DMS114 treated with DMSO at 0.1 percent for 48 hours (cell line): ENCODE measurements at regions not wholly inside any gene's neighbourhood (a gene's known extent, or its start where the extent isn't known, plus 50 kb on each side); places are given as distances from the start of the nearest gene placed in this dataset.
A peak's percentile ranks its signal among the peaks of the same experiment; 100 is the strongest.

Source experiments
- DNase-seq: peaks from one replicate; lab custom pipeline; 2025; ENCODE audit not compliant: unreplicated experiment; lab: John Stamatoyannopoulos, UW

DNA sequence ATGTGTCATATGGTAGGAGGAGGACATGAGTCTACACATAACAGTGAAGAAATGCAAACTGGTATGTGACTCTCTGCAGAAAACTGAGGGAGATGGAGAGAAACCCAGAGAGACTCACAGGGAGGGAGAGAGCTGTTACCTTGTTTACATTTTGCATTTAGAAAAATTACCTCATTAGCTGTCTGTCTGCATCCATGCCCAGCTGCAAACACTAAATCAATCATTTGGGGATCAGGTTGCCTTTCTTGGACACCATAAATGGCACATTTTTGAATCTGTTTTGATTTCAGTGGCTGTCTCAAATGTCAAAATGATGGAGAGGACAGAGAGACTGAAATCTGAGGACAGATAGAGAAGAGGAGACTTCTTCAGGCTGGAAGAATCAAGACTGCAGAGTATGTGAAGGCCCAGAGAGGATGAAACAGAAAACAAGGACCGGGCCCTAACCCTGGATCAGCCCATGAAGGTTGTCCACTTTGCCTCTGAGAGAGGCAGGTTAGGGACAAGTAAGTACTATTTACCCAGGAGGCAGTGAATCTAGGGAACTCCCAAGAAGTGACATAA lies 92.2 kb downstream of the UNC5CL start:
- no peak for DNase-seq

DNA sequence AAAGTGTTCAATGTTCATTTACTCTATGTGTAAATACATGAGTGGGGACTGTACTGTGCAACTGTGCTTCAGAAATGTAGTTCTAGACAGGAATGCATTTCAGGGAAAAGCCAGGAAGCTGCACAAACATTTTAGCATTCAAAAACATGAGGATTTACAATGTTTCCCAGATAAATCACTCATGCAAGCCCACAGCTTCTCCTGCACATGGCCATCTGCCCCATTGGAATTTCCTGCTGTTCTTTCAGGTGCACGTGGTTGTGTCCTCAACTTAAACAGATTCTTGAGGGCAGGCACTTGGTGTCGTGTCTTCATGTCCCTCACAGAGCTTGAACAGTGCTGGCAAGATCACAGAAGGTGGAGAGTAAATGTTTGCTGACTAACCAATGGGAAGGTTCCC lies 101.5 kb downstream of the UNC5CL start:
- DNase-seq = no peak

DNA sequence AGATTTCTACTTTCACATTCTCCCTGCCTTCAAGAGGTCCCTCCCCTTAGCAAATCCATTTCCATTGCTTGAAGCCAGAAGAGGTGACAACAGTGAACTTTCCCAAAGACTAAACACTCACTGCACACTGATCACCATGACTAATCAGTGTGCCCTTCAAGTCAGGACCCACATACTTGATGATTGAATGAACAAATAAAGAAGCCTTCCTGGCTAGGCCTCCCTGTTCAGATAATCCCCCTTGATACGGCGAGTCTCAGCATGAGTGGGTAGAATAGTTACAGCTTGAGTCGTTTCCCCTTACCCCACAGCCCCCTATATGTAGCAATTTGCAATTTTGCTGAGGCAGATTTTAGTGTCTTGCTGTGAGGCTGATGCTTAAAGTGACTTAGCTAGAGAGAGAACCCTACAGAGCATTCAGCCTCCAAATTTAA lies 102.2 kb downstream of the UNC5CL start:
- no peak for DNase-seq

DNA sequence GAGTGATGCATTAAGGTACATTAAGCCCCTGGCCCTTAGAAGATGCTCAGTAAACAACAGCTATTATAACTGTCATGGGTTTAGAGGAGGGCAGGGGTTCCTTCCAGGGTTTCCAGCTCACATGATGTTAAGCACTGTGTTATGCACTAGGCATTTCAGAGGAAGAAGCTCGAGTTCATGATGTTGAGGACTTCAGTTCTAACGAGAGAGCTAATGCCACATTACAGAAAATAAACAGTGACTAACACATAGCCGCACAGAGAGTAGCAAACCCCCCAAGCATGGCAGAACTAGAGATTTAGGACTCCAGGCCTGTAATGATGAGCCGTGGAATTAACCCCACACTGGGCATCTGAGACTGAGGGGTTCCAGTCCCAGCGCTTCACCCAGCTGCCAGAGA lies 105.2 kb downstream of the UNC5CL start:
- DNase-seq = no peak

DNA sequence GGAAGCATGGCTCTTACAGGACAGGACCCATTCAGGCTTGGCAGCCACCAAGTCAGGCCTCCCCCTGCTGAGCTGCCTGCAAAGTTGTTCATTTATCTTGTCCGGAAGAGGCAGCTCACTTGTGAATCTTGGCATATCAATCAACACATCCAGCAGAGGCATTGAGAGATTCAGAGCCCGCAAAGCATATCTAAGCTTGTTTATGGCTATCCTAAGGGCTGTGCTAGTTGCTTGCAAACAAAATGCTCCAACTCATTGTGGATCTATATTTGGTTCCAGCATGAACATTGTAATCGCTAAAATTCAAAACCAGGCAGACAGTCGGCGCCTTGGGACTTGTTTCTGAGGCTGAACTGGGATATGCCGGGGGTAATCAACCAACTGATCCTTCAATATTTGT lies 106.1 kb downstream of the UNC5CL start:
- DNase-seq = no peak

DNA sequence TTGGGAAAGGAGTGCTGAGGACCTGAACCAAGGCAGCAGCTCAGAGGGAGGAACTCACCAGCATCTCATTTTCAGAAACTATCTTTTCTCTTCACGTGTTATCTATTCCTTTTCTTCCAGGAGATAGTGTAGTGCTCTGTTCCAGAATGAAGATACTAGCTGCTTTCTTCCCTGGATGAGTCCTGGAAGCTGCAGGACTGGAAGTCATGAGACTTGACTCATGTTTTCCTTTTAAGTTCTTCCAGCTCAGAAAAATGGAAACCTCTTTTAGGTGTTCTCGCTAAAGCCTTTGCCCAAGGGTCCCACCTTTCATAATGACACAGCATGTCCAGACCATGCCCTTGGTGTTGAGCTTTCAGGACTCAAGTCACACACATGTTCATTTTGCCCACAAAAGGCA lies 106.7 kb downstream of the UNC5CL start:
- DNase-seq = no peak

DNA sequence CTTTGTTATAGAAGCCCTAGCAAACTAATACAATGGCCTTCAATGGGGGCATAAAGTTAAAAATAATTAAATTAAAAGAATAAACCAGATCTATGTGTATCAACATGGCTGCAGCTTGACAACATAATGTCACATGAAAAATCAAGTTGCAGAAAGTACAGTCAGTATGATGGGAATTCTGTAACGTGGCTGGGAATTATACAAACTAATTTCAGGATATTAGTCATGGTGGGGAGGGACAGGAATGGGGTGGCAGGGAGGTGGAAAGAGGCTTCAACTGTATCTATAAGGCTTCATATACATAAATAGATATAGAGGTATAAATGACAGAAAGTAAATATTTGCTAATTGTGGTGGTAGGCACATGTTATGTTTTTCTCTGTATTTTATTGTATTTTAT lies 107.1 kb downstream of the UNC5CL start:
- DNase-seq = no peak

DNA sequence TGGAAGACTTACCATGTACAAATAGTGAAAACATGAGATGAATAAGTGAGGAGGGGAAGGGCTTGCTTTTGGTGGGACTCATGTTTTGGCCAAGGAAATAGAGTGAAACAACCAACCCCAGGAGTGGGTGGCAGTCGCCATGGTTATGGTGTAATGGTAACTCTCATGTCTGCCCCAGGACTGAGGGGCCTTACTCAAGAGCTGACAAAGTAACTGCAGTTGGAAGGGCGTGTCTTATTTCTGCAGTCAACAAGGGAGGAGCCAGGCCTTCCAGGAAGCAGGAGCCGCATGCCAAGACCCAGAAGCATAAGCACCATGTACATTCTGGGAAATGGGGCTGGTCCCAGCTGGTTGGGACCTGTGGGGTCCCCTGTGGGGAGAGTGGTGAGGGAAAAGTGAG lies 108.5 kb downstream of the UNC5CL start:
- no peak for DNase-seq

DNA sequence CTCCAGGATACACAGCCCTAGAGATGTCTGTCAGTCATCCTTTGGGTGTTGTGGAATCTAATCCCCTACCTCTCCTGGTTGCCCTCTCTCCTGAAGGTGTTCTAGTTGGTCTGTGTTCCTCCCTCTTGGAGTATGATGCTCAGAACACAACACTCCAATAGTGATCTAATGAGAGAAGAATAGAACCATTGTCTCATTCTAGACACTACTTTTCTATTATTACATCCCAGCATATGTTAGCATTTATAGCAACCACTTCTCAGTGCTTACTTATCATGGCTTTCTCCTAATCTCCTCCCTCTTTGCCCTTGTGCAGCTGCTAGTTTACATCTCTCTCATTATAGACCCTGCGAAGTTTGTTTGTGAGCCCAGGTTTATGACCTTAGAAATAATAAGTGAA lies 109.0 kb downstream of the UNC5CL start:
- DNase-seq = no peak

DNA sequence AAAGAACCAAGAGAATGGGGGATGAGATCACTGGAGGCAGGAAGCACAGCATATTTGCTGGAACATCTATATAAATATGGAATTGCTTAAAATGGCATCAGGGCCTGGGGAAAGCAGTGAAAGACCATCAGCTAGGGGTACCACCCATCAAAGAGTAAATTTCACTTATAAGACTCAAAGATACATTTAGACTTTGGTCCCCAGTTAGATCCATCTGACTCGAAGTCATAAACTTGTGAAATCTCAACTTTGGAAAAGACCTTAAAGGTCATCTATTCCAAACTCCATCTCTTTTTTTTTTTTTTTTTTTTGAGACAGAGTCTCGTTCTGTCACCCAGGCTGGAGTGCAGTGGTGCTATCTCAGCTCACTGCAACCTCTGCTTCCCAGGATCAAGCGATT lies 109.8 kb downstream of the UNC5CL start:
- DNase-seq = no peak

DNA sequence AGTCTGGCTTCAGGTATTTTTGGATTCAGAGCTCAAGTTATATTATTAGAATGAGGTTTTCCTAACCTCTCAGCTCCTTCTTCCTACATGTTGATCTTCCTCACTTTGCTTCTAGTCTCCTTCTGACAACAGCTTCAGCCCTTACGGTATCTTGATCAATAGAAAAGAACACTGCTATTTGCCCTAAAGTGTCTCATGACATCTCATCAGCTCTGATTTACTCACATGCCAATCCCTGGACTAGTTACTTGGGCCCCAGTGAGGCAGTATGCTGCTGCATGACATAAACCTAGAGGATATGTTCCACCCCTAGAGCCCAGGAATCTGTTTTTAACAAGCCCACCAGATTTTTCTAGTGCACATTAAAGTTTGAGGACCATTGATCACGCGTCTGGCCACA lies 110.3 kb downstream of the UNC5CL start:
- DNase-seq = no peak

DNA sequence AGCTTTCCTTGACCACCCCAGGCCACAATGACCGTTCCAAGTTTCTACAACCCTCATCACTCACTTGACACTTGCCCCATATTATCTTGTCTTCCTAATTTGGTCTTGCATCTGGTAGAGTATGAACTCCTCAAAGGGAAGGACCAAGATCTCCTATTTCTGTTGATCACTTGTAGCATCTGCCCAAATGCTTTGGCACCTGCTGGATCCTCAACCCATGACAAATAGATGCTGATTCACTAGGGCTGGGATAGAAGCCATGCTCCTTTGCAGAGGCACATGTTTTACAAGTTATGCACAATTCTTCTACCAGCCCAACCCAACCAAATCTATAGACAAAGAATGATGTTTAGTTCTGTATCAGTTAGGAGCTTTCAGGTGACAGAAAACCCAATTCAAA lies 110.7 kb downstream of the UNC5CL start:
- DNase-seq = no peak

DNA sequence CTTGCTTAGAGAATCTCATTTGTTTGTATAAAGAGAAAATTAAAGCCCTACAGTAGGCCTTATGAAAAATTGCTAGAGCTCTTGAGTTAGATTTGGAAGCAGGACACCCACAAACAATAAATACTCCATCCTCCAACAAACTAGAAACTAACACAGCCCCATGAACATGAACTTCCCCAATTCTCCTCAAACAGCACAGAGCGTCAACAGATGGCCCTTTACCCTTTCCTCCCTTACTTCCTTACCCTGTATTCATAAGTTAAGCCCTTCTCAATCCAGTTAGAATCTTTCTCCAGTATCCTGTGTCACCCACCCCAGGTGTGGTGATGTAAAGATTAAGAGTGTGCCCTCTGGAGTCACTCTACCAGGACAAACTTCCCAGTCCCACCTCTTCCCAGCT lies 113.7 kb downstream of the UNC5CL start:
- DNase-seq = no peak

DNA sequence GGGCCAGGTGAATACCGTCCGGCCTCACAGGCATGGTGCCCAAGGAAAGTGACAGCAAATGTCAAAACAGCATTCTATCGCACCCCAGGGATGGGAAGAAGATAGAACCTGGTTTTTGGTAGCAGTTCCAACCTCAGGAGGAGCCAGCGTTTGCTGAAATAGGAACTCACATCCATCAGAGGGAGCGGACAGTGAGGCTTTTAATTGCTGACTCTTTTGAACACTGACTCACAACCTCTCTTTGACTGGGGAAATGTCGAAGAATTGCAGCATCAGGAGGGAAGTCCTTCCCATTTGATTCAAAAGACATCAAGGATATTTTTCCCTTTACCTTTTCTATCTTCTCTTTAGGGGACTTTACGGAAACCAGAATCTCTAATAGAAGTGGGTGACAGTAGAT lies 114.2 kb downstream of the UNC5CL start:
- DNase-seq = no peak

DNA sequence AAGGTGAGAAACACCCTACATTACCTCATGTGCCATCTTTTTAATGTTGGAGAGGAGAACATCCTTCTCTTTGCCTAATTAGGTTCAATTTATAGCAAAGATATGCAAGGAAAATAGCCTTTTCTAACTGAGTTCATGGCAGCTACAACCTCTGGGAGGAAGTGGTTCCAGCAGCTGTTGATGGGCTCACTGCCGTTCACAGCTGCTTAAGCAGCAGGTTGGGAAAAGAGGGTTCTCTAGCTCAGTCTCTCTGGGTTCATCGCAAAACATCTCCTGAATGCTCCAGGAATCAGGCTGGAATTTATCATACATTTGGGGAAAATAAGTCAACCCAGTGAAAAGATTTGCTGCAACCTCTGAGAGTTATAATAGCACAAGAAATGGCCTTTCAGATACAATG lies 115.1 kb downstream of the UNC5CL start:
- no peak for DNase-seq

DNA sequence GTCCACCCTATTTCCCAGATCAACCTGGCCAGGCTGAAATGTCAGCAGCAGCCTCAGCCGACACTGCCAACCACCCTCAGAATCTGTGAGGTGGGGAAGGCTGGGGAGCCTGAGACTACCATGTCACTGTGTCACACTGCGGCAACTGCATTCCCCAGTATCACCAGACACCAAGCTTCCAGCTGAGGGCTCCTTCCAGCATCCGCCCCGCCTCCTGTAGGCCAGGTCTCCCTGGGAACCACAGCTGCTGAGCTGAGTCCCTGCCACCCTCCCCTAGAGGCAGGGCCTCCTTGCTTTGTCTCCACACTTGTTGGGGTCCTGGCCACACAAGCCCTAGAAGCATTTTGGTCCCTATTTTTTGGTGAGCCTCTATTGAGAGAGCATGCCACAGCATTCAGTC lies 115.7 kb downstream of the UNC5CL start:
- no peak for DNase-seq

DNA sequence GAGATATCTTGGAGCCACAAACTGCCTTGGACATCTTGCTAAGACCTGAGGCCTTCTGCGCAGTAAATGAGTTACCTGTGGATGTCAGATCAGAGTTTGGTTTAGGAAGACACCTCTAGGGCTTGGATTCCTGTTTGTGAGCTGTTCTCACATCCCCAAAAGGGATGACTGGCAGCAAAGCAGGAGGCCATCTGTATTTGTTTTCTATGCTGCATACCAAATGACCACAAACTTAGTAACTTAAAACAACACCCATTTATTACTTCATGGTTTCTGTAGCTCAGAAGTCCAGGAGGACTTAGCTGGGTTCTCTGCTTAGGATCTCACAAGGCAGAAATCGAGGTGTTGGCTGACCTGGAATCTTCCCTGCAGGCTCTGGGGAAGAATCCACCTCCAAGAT lies 116.7 kb downstream of the UNC5CL start:
- DNase-seq = no peak

DNA sequence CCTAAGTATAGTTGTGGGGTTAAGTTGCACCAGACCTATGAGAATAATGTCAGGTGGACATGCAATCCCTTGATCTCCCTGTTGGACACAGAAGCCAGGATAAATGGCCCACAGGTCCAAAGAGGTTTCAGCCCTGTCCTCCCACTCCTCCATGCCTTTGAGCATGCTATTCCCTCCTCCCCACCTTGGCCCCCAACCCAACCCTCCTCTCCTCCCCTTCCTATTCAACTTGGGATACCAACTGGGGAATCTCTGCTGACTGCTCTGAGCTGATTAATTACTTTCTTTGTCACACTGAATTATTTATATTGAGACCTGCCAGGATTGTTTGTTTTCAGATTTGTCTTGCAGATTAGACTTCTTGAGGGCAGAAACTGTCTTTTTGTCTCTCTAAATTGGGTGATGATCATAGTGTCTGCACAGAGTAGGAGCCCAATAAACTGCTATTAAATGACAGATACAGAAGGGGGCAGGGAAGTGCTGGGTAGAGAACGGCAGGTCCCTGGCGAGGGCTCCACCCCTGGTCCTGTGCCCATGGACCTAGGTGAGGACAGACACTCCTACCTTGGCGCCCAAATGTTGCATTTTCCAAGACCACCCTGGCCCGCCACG lies 120.9 kb downstream of the UNC5CL start:
- DNase-seq = no peak

DNA sequence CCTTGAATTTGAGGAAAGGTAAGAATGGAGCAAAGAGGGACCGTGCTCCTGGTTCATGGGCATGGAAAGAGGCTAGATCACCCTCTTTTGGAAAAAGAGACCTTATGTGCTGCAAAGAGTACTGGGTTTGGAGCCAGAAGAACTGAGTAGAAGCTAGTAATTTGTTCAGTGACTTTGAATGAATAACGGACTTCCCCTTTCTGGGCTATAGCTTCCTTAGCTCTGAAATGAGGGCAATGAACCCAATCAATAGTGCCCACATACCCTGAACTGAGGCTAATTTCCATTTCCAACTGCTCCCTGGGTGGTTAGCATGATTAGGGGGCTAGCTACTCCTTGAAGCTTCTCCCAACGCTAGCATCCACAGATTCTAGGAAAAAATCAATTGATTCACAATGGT lies 121.4 kb downstream of the UNC5CL start:
- DNase-seq = no peak

DNA sequence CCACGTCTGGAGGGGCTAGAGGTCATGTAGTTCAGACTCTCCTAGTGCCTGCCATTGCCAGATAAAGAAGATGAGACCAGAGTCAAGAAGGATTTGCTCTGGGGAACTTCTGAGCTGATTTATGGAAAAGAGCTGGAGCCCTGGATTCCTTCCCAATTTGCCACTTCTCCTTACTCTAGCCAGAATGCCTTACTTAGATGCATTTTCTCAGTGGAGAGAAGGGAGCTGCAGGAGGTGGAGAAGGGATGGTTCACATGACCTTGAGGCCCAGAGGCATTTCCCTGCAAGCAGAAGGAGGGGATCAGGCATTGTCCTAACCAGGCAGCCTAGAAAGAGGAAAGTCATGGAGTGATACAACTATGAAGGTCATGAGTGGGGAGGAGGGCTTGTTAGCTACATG lies 122.2 kb downstream of the UNC5CL start:
- DNase-seq = no peak

DNA sequence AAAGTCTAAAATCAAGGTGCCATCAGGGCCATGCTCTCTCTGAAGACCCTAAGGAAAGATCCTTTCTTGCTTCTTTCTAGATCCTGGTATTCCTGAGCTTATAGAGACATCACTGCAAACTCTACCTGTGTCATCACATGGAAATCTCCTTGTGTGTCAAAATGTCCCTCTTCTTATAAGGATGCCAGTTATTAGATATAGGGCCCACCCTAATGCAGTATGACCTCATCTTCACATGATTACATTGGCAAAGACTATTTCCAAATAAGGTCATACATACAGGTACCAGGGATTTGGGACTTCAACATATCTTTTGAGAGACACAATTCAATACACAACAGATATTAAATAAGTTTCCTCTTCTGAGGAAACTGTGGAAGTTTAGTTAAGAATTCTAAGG lies 123.9 kb downstream of the UNC5CL start:
- no peak for DNase-seq

DNA sequence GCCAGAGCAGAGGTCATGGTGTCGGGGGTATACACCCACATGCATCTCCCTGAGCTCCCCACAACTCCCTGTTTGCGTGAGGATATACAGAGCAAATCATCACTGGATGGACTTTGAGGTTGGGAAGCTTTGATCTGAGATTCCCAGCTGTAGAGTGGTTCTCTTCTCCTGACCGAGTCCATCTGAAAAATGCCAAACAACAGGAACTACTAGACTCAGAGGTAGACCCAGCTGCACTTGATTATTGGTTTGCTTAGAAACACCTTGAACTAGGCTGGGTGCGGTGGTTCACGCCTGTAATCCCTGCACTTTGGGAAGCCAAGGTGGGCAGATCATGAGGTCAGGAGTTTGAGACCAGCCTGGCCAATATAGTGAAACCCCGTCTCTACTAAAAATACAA lies 125.0 kb downstream of the UNC5CL start:
- no peak for DNase-seq

DNA sequence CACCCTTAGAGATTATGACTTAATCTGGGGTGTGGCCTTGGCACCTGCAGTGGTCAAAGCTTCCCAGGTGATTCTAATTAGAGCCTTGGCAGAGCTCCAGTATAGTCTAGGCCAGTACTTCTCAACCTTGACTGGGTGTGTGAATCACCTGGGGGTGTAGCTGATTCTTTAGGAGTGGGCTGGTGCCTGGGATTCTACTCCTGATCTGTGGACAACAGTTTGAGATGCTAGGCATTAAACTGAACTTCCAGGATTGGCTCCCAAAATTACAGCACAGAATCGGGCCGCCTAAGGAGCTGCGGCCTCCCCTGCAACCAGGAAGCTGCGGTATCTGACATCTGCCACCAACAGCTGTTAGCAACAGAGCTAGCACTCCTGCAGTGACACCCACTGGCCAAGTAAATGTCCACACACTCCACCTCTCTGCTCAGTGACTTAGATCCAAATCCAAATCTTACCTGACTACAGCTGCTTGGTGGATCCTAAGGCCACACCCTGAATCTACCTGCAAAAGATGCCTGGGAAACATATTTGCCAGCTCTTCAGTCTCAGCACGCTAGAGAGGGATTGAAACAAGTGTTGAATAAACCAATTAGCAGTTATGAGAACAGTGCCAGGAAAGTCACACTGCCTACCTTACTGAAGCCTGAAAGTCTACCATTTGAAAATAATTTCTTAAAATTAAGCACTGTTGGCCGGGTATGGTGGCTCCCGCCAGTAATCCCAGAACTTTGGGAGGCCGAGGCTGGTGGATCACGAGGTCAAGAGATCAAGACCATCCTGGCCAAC lies 126.7 kb downstream of the UNC5CL start:
- peak; percentile 31 for DNase-seq
